Activated T-helper 17 cell treated with anti-CD3 and anti-CD28 coated beads, Interleukin-2, amount 50 U/mL, for 72 hours (primary cell): ENCODE measurements at regions not wholly inside any gene's neighbourhood (a gene's known extent, or its start where the extent isn't known, plus 50 kb on each side); places are given as distances from the start of the nearest gene placed in this dataset.
A peak's percentile ranks its signal among the peaks of the same experiment; 100 is the strongest.

Experiments used
- ATAC-seq: fragments of 150-1000 bp; cut with Tn5 transposase; replicated peaks from 2 replicates; pipeline ENCODE4 v1.10.0; 2021; ENCODE audit warnings: mild to moderate bottlenecking, moderate library complexity
- H3K27ac Mint-ChIP-seq: one replicate; pipeline ENCODE4 v1.8.0; 2022; ENCODE audit warnings: mixed read lengths
- H3K27me3 Mint-ChIP-seq: one replicate; pipeline ENCODE4 v1.8.0; 2022; ENCODE audit warnings: mixed read lengths
- H3K36me3 Mint-ChIP-seq: one replicate; pipeline ENCODE4 v1.8.0; 2022; ENCODE audit warnings: low read depth, mild to moderate bottlenecking, mixed read lengths
- H3K4me1 Mint-ChIP-seq: one replicate; pipeline ENCODE4 v1.8.0; 2022; ENCODE audit warnings: mixed read lengths
- H3K4me3 Mint-ChIP-seq: one replicate; pipeline ENCODE4 v1.8.0; 2022; ENCODE audit warnings: mild to moderate bottlenecking, mixed read lengths
- H3K9me3 Mint-ChIP-seq: one replicate; pipeline ENCODE4 v1.8.0; 2022; ENCODE audit warnings: mixed read lengths

DNA sequence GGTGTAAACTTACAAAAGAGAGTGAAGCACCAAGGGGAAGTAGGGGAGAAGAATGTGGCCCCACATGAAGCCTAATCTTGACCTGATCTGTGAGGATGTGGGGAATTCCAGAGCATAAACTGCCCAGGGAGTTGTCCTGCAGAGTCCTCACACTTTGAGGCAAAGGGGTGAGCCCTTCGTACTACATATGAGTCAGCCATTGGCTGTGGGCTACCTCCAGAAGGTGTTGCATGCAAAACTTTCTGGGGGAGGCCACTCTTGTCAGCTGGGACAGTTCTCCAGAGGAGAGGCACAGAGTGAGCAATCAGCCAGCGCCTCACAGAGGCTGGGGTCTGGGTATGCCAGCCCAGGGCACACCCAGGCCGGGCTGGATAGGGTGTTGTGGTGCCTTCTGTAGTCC lies 98.1 kb upstream of the NMUR2 start:
- Mint-ChIP-seq H3K27me3 (peaks cover 6% of the 10 kb centered on the region), H3K4me3 (no peak overlapping the region), H3K9me3 (no peaks in the 10 kb centered on the region), H3K4me1 (no peaks in the 10 kb centered on the region), H3K36me3 (no peaks in the 10 kb centered on the region), H3K27ac (no peak overlapping the region)
- no peak for ATAC-seq

DNA sequence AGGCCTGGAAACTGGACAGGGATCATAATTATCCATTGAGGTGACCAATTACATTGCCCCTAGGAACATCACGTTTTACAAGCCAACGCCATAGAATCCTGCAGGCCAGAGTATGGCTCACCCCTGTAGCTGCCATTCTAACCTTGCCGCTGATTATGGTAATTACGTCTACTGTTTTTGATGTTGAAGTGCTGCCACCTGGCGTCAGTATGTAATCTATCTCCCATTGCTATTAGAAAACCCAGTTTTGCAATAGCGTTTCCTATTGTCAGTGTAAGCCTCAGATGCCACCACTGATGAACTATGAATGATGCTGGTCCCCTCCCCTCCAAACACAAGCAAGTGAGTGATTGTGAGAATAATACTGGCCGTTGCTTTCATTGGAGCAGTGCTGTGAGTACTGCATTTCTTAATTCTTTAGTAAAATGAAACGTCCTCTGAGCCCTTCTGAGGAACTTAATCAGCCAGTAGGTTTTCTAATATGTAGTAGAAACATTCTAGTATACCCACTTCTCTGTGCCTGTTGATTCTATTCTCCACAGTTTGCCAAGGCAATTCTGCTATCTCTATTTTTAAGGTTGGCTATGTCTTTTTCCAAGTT lies 100.5 kb upstream of the NMUR2 start:
- ATAC-seq: peak; percentile 67
- H3K27me3 Mint-ChIP-seq: peaks cover 12% of the 10 kb centered on the region
- H3K9me3 Mint-ChIP-seq: no peaks in the 10 kb centered on the region
- H3K27ac Mint-ChIP-seq: no peak overlapping the region
- H3K4me3 Mint-ChIP-seq: no peak overlapping the region
- H3K36me3 Mint-ChIP-seq: no peaks in the 10 kb centered on the region
- H3K4me1 Mint-ChIP-seq: no peaks in the 10 kb centered on the region

DNA sequence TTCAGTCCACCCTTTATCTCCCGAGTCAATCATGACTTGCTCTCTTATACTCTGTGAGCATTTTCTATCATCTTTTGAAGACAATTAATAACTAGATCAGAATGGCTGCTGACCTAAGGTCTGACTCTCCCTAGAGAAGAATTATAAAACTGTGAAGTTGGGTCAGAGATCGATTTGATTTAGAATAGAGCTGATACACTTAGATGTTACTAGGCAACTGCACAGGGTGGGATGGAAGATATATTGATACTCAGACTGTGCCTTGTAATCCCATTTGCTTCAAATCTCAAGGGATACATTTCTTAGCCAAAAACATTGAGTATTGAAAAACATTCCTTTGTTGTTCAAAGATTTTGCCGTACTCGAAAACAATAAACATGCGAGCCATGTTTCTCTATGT lies 106.0 kb upstream of the NMUR2 start:
- Mint-ChIP-seq H3K9me3 (no peaks in the 10 kb centered on the region), H3K4me3 (no peak overlapping the region), H3K27me3 (peaks cover 15% of the 10 kb centered on the region), H3K4me1 (no peaks in the 10 kb centered on the region), H3K27ac (no peak overlapping the region), H3K36me3 (no peaks in the 10 kb centered on the region)
- no peak for ATAC-seq

DNA sequence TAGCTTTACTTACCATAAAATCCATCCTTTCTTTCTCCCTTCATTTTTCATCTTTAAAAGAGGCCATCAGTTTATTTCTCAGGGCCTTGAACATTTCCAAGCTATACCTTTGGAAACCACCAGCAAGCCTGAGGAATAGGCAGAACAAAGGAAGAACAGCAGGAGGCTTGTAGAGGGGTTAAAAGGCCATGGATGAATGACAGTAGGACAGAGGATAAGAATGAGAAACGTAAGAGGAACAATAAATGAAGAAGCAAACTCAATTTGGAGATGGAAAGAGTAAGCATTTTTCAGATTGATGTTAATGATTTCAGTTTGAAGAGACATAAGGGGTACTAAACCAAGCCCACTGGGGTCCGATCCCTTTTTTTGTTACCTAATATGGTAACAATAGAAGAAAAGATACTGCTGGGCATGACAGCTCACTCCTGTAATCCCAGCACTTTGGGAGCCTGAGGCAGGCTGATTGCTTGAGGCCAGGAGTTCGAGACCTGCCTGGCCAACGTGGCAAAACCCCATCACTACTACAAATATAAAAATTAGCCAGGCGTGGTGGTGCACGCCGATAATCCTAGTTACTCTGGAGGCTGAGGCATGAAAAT lies 106.6 kb upstream of the NMUR2 start:
- ATAC-seq: no peak
- no peak overlapping the region for H3K27ac Mint-ChIP-seq

DNA sequence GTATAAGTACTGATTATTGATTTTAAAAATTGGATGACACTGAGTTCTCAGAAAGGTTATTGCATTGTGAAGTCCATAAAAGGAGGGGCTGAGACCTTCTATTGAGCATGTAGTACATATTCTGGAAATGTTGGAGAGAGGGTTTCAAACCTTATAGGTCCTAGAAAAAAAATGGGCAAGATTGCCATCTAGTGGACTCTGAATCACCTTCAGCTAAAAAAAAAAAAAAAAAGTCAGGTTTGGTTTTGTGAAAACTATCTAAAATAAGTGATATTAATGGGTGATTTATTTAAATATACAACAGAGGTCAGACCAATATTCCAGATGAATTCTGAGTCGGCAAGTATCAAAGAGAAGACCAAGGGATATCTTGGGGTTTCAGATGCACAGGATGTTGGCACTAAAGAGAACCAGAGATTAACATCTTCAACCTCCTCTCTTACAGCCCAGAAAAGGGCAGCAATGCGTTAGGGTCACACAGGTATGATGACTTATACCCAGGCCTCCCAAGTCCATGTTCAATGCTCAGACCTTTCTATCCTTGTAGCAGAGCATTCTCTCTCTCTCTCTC lies 109.8 kb upstream of the NMUR2 start:
- Mint-ChIP-seq H3K27ac (no peak overlapping the region), H3K4me3 (no peak overlapping the region), H3K36me3 (no peaks in the 10 kb centered on the region), H3K9me3 (no peaks in the 10 kb centered on the region), H3K4me1 (no peaks in the 10 kb centered on the region), H3K27me3 (peaks cover 13% of the 10 kb centered on the region)
- ATAC-seq: no peak

More for the DNA sequence above, 106.6 kb upstream of the NMUR2 start:
- Mint-ChIP-seq H3K27me3 (peaks cover 15% of the 10 kb centered on the region), H3K9me3 (no peaks in the 10 kb centered on the region), H3K36me3 (no peaks in the 10 kb centered on the region), H3K4me1 (no peaks in the 10 kb centered on the region), H3K4me3 (no peak overlapping the region)

DNA sequence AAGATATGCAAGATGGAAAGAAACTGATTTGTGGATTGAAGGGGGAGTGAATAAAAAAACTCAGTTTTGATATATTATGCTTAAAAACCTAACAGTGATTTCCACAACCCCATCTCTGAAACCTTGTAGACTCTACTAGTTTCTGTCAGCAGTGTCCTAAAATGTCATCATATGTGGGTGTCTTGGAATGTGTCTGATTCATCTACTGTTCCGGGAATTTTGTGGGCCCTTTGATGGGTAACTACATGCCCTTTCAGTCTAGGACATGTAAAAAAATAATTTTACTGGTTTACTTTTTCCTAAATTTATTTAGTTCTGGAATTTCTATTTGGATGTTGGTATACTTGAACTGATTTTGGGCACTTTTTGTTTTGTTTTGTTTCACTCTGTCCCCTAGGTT lies 118.9 kb upstream of the NMUR2 start:
- Mint-ChIP-seq H3K4me3 (no peak overlapping the region), H3K9me3 (no peaks in the 10 kb centered on the region), H3K36me3 (no peaks in the 10 kb centered on the region), H3K27ac (no peak overlapping the region), H3K4me1 (peaks cover 5% of the 10 kb centered on the region), H3K27me3 (no peaks in the 10 kb centered on the region)
- no peak for ATAC-seq

DNA sequence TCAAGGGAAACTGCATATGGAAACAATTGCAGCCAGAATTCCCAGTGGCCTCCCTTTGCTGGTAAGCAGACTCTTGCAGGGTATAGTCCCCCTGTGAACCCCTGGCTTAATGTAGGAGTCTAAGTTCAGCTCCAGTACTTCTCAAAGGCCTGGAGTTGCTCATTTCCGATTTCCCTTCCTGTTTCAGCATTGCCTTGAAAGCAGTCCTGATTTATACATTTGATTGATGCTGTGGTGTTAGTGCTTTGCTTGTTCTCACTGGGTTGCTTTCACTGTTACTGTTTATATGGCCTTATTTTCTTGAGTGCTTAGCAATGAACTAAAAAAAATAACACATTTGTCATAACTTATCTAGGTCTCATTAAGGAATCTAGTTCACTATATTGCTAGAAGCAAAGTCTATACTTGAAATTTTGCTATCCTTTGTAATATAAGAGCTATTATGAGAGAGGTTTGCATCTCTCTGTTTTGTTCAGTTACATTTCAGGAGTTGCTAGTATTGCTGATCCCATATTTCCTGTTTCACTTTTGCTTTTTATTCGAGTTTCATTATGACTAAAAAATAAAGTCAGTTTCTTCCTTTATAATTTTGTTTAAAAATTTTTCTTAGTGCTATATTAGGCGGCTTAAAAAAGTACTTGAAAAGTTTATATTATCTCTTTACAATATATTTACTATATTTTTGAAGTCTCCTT lies 122.4 kb upstream of the NMUR2 start:
- Mint-ChIP-seq H3K9me3 (no peaks in the 10 kb centered on the region), H3K27me3 (no peaks in the 10 kb centered on the region), H3K4me3 (peak overlapping the region; percentile 52), H3K4me1 (peaks cover 5% of the 10 kb centered on the region), H3K36me3 (no peaks in the 10 kb centered on the region), H3K27ac (peak overlapping the region; percentile 62)
- peak; percentile 56 for ATAC-seq

DNA sequence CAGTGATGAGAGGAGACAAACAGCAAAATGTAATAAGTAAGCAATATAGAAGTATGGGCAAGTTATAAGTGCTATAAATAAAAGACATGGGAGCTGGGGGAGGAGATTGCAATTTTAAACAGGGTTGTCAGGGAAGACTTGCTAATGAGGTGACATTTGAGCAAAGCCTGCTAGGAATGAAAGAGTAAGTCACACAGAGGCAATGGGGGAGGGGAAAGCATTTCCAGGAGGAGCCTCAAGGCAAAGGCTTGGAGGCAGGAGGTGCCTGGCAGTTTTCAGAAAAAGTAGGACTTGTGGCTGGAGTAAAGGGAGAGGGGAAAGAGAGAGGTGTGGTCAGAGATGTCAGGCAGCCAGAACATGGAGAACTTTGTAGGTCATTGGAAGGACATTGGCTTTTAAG lies 124.4 kb upstream of the NMUR2 start:
- Mint-ChIP-seq H3K9me3 (no peaks in the 10 kb centered on the region), H3K27ac (no peak overlapping the region), H3K36me3 (no peaks in the 10 kb centered on the region)

DNA sequence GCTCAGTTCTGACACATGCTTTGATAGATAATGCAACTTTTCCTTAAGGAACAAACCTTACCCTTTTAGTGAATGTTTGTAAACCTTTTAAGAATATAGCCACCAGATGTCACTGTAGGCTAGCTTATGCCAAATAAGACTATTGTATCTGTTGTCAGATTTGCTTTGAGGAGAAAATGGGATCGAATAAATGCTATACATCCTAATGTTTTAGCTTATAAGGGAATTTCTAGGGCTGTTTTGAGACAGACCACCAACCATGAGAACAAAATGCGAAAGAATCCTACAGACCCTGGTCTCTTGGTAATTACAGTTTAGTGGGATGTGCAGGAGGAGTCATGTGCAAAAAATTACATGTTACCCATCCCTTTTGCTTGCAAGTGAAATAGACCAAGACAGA lies 127.6 kb upstream of the NMUR2 start:
- Mint-ChIP-seq H3K36me3 (no peaks in the 10 kb centered on the region), H3K4me3 (no peak overlapping the region), H3K9me3 (no peaks in the 10 kb centered on the region), H3K27ac (no peak overlapping the region), H3K4me1 (no peaks in the 10 kb centered on the region), H3K27me3 (no peaks in the 10 kb centered on the region)
- no peak for ATAC-seq

More for the DNA sequence above, 124.4 kb upstream of the NMUR2 start:
- H3K4me3 Mint-ChIP-seq: no peak overlapping the region
- no peak for ATAC-seq
- no peaks in the 10 kb centered on the region for H3K27me3 Mint-ChIP-seq
- H3K4me1 Mint-ChIP-seq: peaks cover 5% of the 10 kb centered on the region

DNA sequence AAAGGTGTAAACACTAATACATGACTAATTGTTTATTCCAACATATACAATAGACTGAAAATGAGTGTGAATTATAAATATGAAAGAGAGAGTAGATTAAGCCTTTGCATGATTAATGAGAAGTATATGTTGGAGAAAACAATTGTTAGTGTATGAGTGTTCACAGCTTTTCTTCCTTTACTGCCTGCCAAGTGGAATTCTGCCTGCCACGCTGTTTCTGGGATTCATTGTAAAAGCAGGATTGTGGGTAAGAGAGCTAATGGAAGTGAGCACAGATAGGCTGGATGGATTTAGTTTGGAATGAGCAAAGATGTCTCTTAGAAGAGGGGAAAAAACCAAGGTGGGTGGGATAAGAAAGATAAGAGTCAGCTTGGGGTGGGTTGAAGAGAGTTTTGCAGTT lies 129.6 kb upstream of the NMUR2 start:
- ATAC-seq: no peak
- no peak overlapping the region for H3K4me3 Mint-ChIP-seq
- no peaks in the 10 kb centered on the region for H3K9me3 Mint-ChIP-seq
- no peaks in the 10 kb centered on the region for H3K4me1 Mint-ChIP-seq
- no peak overlapping the region for H3K27ac Mint-ChIP-seq
- H3K27me3 Mint-ChIP-seq: peaks cover 2% of the 10 kb centered on the region
- no peaks in the 10 kb centered on the region for H3K36me3 Mint-ChIP-seq

DNA sequence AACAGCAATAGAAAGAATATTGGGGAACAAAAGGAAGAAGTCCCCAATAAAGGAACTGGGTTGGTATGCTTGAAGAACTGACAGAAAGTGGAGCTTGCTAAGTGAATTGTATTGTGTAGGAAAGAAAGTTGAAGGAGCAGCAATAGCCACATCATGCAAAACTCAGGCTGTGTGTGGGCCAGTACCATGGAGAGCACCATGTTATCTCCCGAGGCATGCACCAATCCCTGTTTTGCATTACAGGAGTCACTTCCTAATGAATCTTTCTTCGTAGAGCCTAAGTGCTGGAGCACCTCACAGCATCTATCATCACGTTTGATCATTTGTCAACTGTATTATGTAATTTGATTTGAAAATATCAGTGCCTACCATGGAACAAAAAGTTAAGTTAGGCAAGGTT lies 137.7 kb upstream of the NMUR2 start:
- Mint-ChIP-seq H3K4me3 (no peak overlapping the region), H3K9me3 (no peaks in the 10 kb centered on the region), H3K4me1 (no peaks in the 10 kb centered on the region), H3K36me3 (no peaks in the 10 kb centered on the region), H3K27ac (no peak overlapping the region), H3K27me3 (peaks cover 34% of the 10 kb centered on the region)
- ATAC-seq: no peak

DNA sequence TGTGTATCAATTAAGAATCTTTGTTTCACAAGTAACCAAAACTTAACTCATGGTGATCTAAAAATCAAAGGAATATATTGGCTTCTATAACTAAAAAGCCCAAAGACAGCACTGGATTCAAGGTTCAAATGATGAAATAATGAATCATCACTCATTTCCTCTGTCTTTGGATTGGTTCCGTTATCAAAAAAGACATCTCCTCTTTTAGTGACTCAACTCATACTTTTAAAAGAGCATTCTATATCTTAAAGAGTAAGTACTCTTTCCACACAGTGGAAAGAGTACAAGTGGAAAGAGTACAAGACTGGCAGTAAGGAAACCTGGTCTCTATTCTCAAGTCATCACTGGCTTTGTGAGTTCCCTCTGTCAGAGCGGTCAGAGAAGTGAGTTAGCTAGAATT lies 141.4 kb upstream of the NMUR2 start:
- Mint-ChIP-seq H3K27me3 (peaks cover 36% of the 10 kb centered on the region), H3K4me3 (no peak overlapping the region), H3K36me3 (no peaks in the 10 kb centered on the region), H3K9me3 (no peaks in the 10 kb centered on the region), H3K27ac (no peak overlapping the region), H3K4me1 (no peaks in the 10 kb centered on the region)
- no peak for ATAC-seq

DNA sequence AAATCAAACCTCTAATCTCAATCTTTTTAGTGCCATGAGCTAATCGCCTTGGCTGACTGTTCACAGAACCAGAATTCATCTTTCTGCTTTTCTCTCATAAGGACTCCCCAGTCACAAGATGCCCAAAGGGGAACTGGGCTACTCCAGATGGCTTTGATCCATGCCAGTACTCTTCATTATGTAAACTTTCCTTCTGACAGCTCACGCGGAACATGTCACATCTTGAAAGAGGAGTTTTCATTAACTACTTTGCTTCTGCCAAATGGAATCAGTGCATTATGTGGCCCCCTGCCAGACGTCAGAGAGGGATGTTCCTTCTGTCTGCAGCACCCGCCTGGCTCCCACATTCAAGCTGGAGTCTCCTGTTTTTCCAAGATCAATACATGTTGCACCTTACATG lies 142.1 kb upstream of the NMUR2 start:
- no peaks in the 10 kb centered on the region for H3K4me1 Mint-ChIP-seq
- no peaks in the 10 kb centered on the region for H3K9me3 Mint-ChIP-seq
- no peak for ATAC-seq
- H3K4me3 Mint-ChIP-seq: no peak overlapping the region
- no peaks in the 10 kb centered on the region for H3K36me3 Mint-ChIP-seq
- H3K27ac Mint-ChIP-seq: no peak overlapping the region
- peaks cover 34% of the 10 kb centered on the region for H3K27me3 Mint-ChIP-seq

DNA sequence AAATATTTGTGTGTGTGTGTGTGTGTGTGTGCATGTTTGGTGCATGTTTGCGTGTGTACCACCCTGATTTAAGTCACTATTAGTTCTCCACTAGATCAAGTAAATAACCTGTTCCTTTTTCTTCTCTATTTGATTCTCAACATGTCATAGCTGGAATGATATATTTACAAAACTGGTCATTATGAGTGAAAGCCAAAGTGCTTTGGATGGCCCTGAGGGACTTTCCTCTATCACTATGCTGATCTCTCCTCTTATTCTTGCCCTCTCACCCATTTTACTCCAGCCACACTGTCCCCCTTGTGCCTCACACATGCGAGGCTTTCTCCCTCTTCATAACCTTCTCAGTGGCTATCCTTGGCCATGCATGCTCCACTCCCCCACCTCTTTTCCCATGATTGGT lies 144.6 kb upstream of the NMUR2 start:
- no peaks in the 10 kb centered on the region for H3K36me3 Mint-ChIP-seq
- H3K9me3 Mint-ChIP-seq: no peaks in the 10 kb centered on the region
- H3K4me3 Mint-ChIP-seq: no peak overlapping the region
- H3K27me3 Mint-ChIP-seq: peaks cover 14% of the 10 kb centered on the region
- no peak overlapping the region for H3K27ac Mint-ChIP-seq
- ATAC-seq: no peak
- no peaks in the 10 kb centered on the region for H3K4me1 Mint-ChIP-seq

DNA sequence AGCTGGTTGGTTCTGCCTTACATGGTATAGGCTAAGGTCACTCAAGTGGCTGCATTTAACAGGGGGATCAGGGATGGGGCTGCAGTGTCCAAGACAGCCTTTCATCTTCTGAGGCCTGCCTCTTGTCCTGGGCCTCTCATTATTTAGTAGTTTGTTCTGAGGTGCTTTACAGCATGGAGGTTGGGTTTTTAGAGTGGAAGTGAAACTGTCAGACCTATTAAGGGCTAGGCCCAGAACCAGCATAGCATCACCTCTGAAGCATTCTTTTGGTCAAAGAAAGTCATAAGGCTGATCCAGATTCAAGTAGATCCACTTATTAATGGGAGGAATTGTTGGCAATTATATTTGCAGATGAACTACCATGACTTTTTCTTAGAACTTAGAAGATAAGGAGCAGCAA lies 146.0 kb upstream of the NMUR2 start:
- Mint-ChIP-seq H3K9me3 (no peaks in the 10 kb centered on the region), H3K36me3 (no peaks in the 10 kb centered on the region), H3K27ac (no peak overlapping the region), H3K27me3 (peaks cover 12% of the 10 kb centered on the region), H3K4me1 (no peaks in the 10 kb centered on the region), H3K4me3 (no peak overlapping the region)
- ATAC-seq: no peak
